ENCODE measurements at regions not wholly inside any gene's neighbourhood (a gene's known extent, or its start where the extent isn't known, plus 50 kb on each side); places are given as distances from the start of the nearest gene placed in this dataset.

DNA sequence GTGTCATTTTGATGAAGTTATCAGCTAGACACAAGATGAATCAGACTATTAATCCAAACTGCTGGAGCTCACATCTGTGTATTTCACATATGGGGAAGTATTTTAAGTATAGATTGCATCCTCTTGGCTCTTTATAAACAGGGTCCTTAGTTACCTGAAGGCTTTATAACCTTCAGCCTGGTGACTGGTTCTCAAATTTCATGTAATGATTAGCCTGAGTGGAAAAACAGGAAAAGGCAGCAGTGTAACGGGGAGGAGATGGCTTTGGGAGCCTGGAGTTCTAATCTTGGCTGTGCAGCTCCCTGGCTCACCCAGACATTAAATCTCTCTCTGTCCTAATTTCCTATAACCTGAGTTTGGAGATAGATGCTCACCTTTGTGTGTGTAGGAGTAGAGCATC, 103.8 kb upstream of the HPF1 start:
- TF ChIP-seq POLR2A (IDR thresholded peaks at IDR 0.05; ENCODE audit: low read length), result no peak
- TF ChIP-seq GATA1 (IDR thresholded peaks at IDR 0.05; ENCODE audit: low read depth, low read length), result no peak

All from erythroblast (primary cell).